GM19395 (cell line): ENCODE measurements at regions not wholly inside any gene's neighbourhood (a gene's known extent, or its start where the extent isn't known, plus 50 kb on each side); places are given as distances from the start of the nearest gene placed in this dataset.
"Not testable (repeated sequence)": the region's sequence is repeated elsewhere in the genome, so short reads cannot be mapped to it uniquely, and the experiment has no call there.

Experiments
- ATAC-seq: cut with Tn5 transposase; IDR thresholded peaks from one replicate; pipeline ENCODE4 v1.9.1; 2021; ENCODE audit warnings: mild to moderate bottlenecking, moderate library complexity; ENCODE audit not compliant: unreplicated experiment

DNA sequence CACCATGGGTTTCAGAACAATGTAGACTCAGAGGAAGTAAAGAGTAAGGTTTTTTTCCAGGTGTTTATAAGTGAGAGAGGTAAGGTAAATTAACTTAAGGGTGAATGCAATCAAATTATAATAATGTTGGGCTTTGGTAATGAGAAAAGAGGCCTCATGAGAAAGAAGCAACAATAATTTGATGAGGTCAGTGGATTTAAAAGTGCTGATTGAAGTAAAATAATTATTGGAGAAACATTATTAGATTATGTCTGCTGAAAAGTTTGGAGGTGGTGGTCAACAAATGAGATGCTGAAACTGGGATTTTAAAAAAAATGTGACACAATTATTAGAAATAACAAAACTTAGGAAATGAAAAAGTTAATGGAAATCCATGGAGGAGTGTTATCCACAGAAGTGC is 187.4 kb upstream of the BRINP3 start:
- ATAC-seq = no peak

- no peak for ATAC-seq
Observed at GRCh38 chr1:190667914-190668313, 190.2 kb upstream of the BRINP3 start.

DNA sequence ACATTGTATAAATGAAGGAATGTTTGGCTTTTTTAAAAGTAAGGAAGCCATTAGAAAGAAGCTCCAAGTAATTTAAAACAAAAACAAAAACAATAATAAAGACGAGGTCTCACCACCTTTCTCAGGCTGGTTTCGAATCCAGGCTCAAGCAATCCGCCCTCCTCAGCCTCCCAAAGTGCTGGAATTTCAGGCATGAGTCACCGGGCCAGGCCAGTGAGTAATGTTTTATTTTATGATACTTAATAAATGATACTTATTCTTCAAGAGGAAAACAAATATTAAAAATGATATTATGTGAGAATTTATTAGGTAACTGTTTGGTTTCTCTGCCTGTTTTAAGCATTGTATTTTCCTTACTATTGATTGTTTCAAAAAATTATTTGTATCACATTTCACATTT is 201.4 kb upstream of the BRINP3 start:
- no peak for ATAC-seq

DNA sequence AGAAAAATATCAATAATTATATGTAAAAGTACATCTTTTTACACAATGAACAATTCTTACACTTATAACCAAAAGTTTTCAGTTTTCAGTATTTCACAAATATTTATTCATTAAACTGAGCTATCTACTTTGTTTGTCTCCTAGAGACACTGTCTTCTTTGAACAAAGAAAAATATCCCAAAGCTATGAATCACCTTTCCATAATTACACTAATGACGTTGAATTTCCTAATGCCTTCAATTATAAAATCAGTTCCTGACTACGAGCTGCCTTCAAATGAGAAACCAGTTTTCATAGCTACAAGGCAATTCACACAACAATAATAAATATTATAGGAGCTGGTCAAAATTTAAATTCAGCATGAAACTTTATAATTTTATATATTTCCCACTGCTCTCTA is 201.8 kb upstream of the BRINP3 start:
- no peak for ATAC-seq

- ATAC-seq = no peak
Observed at GRCh38 chr1:190679983-190680382, 202.3 kb upstream of the BRINP3 start.

GRCh38 chr1:190685676-190686075 is 208.0 kb upstream of the BRINP3 start:
- no peak for ATAC-seq

DNA sequence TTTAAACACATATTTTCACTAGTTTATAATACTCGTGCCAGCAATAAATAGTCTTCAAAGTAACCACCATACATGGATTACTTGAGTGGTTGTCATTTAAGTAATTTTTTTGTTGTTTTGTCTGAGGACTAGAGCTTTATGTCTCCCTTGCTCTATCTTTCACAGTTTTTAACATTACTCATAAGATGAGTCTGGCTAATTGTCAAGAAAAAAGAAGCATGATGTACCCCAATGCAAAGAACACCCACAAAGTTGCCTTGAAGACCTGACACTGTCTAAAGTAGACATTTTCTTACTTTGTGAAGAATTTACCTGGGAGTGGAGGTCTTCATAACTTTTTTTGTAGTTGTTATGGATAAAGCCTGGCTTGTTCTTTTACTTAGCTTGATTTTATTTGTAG is 210.4 kb upstream of the BRINP3 start:
- no peak for ATAC-seq

- ATAC-seq = not testable (repeated sequence)
Observed at GRCh38 chr1:190698488-190698887, 220.8 kb upstream of the BRINP3 start.

DNA sequence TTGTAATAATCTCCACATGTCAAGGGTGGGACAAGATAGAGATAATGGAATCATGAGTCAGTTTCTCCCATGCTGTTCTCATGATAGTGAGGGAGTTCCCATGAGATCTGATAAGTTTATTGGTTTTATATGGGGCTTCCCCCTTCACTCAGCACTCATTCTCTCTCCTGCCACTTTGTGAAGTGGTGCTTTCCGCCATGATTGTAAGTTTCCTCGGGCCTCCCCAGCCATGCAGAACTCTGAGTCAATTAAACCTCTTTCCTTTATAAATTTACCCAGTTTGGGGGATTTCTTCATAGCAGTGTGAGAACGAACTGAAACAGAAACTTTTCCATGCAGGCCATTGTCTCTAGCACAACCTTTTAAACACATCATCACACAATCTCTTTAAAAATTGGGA is 221.5 kb upstream of the BRINP3 start:
- no peak for ATAC-seq

DNA sequence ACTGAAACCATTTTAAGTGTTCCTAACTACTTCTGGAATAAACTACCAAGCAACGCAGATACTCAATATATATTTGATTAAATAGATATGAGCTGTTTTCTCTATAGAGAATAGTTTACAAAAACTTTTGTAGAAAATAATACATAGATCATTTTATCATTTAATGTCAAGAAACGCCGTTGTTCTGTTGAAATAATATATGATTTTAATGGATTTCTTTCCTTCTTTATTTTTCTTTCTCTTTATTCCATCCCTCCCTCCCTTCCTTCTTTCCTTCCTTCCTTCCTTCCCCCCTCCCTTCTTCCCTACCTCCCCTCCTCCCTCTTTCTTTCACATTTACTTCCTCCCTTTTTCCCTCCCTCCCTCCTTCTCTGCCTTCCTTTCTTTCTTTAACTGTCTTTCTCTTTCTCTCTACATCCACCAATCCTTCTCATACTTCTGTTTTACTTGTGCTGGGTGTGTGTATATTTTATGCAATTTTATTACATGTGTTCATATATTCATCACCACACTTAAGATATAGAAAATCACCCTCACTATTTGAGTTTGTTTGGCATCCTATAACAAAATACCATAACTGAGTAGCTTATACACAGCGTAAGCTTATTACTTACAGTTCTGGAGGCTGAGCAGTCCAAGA is 230.9 kb upstream of the BRINP3 start:
- no peak for ATAC-seq

- no peak for ATAC-seq
Observed at GRCh38 chr1:190711069-190711468, 233.4 kb upstream of the BRINP3 start.

DNA sequence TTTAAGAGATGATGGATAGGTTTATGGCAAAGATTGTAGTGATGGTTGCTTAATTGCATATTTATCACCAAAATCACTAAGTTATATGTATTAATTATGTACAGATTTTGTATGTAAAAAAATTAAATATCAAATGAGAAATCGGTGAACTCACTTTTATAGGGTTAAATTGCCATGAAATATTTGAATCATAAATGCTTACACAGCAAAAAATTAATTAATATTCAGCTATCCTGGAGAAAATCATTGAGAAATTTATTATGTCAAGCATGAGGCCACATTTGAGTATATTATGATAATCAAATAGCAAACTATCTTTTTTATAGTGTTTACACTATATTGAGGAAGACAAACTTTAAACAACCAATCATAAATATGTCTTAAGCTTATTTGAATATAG is 239.4 kb upstream of the BRINP3 start:
- no peak for ATAC-seq

DNA sequence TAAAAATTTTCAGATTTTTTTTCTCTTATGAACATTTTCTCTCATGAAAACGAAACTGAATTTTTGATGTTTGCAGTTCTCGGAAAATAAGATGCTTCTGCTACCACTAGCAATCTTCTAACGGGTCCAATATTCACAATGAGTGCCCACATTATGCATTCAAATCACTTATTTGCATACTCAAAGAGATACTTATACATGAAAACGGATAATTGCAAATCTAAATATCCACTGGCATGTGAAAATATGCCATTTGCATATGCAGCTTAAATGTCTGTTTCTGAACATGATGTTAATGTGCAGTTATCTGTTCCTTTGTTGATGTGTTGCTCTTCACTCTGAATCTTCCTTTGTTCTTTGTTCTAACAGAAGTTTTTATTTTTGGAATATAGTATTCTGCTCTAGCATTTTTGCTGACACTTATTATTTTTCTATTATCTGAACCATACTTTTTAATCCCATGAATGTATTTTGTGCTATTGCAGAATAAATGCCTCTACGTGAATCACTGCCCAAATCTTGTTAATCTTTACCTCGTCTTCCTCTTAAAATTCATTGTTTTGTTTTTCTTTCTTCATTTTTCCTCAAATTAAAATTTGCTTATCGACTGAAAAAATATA is 259.4 kb upstream of the BRINP3 start:
- no peak for ATAC-seq

DNA sequence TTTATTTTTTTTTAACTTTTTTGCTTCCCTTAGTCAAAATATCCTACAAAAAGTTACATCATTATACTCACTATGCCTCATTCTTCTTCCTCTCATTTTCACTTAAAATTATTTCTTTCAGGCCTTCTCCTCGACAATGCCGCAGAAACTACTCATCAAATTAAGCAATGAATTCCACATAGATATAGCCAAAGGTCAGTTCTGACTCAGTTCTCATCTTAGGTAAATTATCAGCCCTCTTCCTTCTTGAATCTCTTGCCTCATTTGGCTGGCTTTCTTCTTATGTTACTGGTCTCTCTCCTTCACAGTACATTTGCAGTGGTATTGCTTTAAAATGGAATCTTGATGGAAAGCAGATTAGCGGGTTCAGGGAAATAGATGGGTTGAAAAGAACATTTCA is 260.7 kb upstream of the BRINP3 start:
- no peak for ATAC-seq

GRCh38 chr1:190739926-190740325 is 262.3 kb upstream of the BRINP3 start:
- no peak for ATAC-seq

DNA sequence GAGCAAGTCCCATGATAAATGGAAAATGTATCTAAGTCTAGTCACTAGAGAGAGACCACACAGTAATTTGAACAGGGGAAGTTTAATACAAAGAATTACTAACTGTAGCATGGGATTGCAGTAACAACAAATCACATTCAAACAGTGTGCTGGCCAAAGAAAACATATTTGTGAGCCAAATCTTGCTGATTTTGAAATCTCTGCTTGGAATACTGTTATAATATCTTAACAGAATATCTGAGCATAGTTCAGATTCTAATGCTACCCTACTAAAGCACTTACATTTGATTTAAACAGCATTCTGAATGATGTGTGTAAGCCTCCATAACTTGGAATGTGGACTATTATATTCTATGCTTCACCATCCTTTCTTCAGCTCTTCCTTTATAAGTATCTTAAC is 270.0 kb upstream of the BRINP3 start:
- no peak for ATAC-seq

DNA sequence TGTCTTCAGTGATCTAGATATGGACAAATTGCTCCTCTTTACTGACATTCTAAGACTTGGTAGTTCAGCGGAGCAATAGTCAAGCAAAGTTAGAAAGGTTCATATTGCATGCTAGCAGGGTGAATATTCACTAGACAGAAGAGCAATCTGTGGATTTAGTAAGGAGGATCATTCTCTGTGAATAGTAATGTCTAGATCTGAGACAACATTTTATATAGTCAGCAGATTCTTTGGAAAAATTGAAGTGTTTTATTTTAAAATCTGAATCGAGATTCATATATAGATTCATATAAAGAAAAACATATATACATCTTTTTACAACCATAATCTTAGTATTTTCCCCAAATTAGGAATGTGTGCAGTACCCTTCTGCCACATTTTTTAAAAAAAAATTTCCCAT is 274.5 kb upstream of the BRINP3 start:
- no peak for ATAC-seq

DNA sequence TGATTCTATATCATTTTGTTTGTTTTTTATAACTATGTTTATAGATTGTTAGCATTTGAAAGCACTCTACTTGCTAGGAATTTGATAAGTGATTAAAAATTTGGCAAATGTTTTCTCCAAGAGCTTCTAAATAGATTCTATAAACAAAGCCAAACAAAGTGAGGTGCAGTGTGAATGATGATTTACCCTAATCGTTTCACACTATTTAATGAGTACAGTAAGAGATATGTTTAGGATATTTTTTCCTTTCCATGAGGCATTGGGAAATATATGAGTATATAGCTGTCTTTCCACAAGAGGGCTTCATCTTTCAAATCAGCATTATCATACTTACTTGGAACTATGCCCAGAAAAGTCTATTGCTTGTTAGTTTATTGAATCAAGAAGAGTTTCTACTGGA is 277.0 kb upstream of the BRINP3 start:
- ATAC-seq = no peak

DNA sequence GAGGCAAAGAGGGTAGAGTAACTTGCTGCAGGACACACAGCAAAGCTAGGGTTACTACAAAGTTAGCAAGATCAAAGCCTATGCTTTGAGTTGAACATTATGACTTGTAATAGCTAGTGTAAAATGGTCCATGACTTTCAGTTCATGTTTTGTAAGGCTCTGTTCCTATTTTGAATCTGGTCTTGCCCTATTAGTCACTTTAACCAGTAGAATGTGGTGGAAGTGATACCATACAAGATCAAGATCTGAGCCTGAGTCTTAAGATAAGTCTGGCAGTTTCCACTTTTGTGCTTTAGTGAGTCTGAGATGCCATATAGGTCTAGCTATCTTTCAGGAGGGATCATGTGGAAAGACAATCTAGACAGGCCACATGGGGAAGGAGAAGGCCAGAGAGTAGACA is 282.1 kb upstream of the BRINP3 start:
- peak; percentile 98 for ATAC-seq

GRCh38 chr1:190762325-190762724 is 284.7 kb upstream of the BRINP3 start:
- no peak for ATAC-seq

GRCh38 chr1:190792873-190793272 is 315.2 kb upstream of the BRINP3 start:
- ATAC-seq = no peak

- ATAC-seq = no peak
Observed at GRCh38 chr1:190807629-190808028, 330.0 kb upstream of the BRINP3 start.

- no peak for ATAC-seq
Observed at GRCh38 chr1:190808035-190808434, 330.4 kb upstream of the BRINP3 start.
